GM19328 (cell line): ENCODE measurements at regions not wholly inside any gene's neighbourhood (a gene's known extent, or its start where the extent isn't known, plus 50 kb on each side); places are given as distances from the start of the nearest gene placed in this dataset.

Experiments
- ATAC-seq: cut with Tn5 transposase; IDR thresholded peaks from one replicate; pipeline ENCODE4 v1.9.1; 2021; ENCODE audit warnings: mild to moderate bottlenecking, moderate library complexity; ENCODE audit not compliant: unreplicated experiment

- no peak for ATAC-seq
Observed at GRCh38 chr4:132818091-132818490, 331.0 kb upstream of the PCDH10 start.

DNA sequence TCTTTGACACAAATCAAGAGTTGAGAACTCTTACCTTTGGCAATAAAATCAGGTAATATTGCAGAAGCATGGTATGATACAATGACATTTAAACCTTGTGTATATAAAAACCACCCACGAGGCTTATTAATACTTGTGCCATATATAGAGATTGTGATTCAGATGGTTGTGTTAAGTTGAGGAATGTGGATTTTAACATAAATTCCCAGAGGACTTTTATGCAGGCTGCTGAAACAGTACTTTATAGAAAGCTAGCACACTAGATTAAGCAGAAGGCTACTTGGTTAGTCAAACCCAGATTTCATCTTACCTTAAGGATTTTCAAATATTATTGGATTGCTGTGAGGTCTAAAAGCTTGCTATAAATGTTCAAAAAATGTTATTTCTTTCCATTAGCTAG is 325.7 kb upstream of the PCDH10 start:
- ATAC-seq = no peak

- no peak for ATAC-seq
Observed at GRCh38 chr4:132824761-132825160, 324.3 kb upstream of the PCDH10 start.

DNA sequence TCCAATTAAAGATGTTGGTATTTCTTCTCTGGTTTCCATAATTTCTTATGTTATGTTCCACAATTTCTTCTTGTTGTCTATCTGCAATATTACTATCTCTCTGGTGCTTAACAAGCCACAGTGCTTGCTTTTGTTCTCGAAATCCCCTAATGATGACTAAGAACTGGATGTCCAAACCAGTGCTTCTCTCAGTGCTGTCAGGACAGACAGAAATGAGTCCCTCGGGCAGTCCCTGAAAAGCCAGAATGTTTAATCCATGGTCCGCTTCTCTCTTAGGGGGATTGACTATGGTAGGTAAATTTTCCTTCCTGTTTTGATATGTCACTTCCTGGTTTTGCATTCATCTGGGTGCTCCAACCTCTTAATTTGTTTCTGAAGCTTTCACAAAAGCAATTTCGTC is 321.6 kb upstream of the PCDH10 start:
- ATAC-seq = no peak

DNA sequence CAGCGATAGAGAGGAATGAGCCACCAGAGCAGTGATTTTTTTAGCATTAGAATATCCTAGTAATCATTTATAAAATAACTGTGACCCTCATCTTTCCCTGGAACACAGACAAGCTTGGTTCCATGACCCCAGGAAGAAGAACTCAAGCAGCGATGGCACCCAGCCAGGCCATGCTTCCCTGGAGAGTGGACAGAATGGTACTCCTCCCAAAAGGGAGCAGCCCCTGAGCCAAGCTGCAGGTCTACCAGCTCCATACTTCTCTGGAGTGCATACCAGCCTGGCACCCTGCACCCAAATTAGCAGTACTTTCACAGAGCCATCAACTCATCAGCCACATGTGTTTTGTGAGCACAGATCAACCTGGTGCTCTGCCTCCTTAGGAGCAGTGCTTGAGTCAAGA is 310.9 kb upstream of the PCDH10 start:
- ATAC-seq = no peak

DNA sequence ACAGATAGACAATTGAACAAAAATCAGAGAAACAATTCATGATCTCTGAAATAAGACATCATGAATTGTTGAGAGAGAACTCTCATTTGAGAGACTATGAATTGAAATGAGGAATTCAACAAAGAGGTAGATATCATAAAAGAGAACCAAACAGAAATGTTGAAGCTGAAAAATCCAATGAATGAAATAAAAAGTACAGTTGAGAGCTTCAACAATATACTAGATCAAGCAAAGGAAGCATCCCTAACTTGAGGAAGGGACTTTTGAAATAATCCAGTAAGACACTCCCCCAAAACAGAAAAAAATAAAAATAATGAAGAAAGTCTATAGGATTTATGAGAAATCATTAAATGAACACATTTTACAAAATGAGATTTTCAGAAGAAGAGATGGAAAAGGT is 310.0 kb upstream of the PCDH10 start:
- no peak for ATAC-seq

- no peak for ATAC-seq
Observed at GRCh38 chr4:132859929-132860328, 289.2 kb upstream of the PCDH10 start.

GRCh38 chr4:132860976-132861375 is 288.1 kb upstream of the PCDH10 start:
- ATAC-seq = no peak

DNA sequence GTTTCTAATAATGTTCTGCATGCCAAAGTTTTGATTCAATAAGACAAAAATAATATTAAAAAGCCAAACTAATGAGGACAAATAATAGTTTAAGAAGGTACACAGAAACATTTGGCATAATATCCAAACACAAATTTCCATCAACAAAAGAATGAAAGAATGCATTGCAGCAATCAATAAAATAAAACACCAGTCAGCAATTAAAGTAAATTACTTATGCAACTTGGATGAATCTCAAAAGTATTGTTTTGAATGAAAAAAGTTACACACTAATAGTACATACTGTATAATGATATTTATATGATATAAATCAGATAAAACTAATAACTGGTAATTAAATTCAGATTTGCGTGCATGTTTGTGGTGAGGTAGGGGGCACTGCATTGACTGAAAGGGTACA is 285.5 kb upstream of the PCDH10 start:
- ATAC-seq = no peak

DNA sequence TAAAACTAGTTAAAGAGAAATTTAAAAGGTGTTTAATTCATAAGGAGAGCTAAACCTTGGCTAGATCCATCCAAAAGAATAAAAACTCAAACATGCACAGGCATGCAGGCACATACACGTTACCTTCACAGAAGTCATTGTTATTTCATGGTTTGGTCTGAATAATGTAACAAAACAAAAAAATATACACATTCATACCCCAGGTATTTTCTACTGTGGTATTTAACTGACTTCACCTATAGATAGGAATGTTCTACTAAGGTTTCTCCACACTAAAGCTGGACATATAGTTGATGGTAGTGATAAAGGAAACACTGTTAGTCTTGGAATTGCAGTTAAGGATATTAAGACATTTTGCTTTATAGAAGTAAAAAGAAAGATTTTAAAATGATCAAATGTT is 283.6 kb upstream of the PCDH10 start:
- ATAC-seq = no peak

DNA sequence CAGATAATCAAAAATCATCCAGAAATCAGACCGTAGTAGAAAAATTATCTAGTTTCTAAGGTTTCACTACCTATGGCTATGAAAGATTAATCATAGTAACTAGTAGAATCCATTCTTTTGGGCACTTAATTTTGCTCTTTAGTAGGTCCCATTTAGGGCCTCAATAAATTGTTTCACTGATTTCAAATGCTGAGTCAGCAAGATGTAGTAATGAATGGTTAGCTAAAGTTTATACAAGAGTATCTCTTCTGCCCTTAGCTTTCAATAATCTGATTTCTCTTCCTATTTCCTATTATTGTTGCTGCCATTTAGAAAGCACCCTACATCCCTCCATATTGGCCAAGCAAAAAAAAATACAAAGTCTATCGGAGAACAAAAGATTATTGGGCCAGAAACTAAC is 283.2 kb upstream of the PCDH10 start:
- no peak for ATAC-seq

- ATAC-seq = no peak
Observed at GRCh38 chr4:132866616-132867015, 282.5 kb upstream of the PCDH10 start.

GRCh38 chr4:132893787-132894186 is 255.3 kb upstream of the PCDH10 start:
- no peak for ATAC-seq

GRCh38 chr4:132901224-132901623 is 247.9 kb upstream of the PCDH10 start:
- ATAC-seq = no peak

DNA sequence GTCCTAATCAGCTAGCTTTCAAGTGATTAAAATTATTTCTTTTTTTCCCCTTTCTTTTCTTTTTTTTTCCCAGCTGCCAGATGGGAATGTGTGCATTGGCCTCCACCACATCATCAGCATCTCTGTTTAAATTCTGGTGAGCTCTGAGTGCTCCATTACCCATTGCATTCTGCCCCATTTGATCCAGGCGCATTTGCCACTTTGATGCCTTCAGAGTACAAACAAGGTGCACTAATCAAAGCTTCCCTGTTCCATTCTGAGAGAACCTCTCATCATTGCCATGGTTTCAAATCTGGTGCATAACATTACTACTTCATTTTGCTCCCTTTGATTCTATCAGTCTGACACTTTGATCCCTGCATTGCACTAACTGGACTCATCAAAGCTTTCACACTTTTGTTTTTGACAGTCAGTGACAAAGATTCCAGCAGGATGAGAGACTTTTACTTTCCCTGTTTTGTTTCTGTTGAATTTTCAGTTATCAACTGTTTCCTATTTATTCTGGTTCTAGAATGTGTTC is 238.8 kb upstream of the PCDH10 start:
- ATAC-seq = no peak

GRCh38 chr4:132918096-132918495 is 231.0 kb upstream of the PCDH10 start:
- ATAC-seq = no peak

DNA sequence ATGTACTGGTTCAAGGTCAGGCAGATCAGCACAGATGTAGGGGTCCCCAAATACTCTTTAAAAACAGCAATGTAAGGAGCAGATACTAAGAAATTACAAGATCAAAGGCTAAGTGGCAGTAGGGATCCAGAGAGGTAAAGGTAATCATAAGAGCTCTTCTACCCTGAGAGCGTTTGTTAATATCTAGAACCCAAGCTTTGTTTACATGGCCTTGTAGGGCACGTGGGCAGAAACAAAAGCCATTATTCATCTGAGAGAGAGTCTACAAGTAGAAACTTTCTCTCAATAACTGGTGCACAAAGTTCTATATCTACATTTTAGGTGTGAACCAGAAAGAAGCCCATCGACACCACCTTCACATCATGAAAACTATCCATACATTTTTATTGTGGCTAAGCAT is 225.6 kb upstream of the PCDH10 start:
- no peak for ATAC-seq

DNA sequence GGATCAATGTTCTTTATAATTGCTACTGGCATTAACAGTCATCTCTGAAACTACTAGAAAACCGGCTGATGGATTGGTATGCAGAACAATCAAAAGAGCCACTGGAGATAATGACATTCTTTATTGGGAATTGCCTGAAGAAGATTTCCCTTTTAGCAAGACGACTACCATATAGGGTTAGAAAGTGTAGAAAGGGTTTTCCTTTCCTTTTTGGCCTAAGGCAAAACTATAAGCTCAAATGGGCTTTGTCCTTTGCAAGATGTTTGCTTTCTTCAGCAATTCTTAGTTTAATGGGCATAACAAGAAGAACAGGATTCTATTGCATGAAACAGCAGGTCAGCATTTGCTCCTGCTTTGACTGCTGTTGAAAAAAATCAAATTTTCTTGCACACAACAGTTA is 214.2 kb upstream of the PCDH10 start:
- no peak for ATAC-seq

DNA sequence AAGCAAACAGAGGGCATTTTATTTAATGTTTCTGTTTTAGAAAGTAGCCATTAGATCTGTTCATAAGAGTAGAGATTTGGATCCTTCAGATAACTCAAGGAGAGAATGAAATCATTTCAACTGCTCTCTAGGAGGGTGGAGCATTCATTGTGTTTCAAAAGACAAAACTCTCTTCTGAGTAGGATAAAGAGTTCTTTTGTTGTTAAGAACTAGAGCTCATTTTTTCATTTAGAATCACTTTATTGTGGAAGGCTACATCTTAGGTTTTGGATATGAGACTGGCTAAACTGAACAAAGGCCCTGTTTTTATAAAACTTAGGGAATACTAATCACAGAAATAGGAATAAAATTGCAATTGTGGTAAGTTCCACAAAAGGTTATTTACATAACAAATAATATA is 193.9 kb upstream of the PCDH10 start:
- ATAC-seq = no peak

DNA sequence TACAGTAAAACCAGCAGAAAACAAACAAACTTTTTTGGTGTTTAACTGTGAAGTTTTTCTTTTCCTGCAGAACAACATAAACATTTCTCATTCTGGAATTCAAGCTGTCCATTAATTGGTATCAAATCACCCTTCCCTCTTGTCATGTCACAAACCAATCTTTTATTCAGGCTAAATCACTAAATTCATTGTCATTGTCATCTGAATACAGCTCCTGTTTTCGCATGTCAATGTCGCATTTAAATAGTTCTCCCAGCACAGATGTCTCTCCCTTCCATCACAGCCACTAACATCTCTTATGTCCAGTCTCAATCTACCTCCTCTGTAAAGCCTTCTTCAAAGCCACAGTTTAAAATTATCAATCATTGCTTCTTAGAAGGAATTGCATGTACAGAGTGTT is 192.1 kb upstream of the PCDH10 start:
- no peak for ATAC-seq

- ATAC-seq = no peak
Observed at GRCh38 chr4:132958457-132959263, 190.4 kb upstream of the PCDH10 start.

GRCh38 chr4:132981611-132982010 is 167.5 kb upstream of the PCDH10 start:
- ATAC-seq = no peak

- no peak for ATAC-seq
Observed at GRCh38 chr4:132982151-132982550, 166.9 kb upstream of the PCDH10 start.
